GM12878 (cell line): ENCODE measurements at regions not wholly inside any gene's neighbourhood (a gene's known extent, or its start where the extent isn't known, plus 50 kb on each side); places are given as distances from the start of the nearest gene placed in this dataset.

Experiments used
- ATAC-seq: fragments of 200-7000 bp; cut with Tn5 transposase; 3 replicates; pipeline ENCODE4 v1.9.1; 2020; ENCODE audit warnings: mild to moderate bottlenecking, moderate library complexity
- BruUV-seq: library from RNA; stranded (reverse); fragments of 400-500 nt; replicated peaks from 2 replicates; lab custom pipeline; 2021; lab: Mats Ljungman, UMichigan
- CTCF ChIA-PET: fragments of 300-600 bp; sonication (Branson Sonifier 250); formaldehyde crosslinking; extraction: SDS; loops from one replicate; lab custom pipeline; 2021; ENCODE audit warnings: inconsistent platforms; lab: Yijun Ruan, JAX
- POLR2A ChIA-PET: fragments of 350-600 bp; formaldehyde crosslinking; extraction: SDS; loops from one replicate; lab custom pipeline; 2021; ENCODE audit warnings: inconsistent platforms; lab: Charles Lee
- RAD21 ChIA-PET: fragments of 300-600 bp; sonication (Branson Sonifier 250); formaldehyde crosslinking; loops from one replicate; lab custom pipeline; 2023; ENCODE audit warnings: antibody characterized with exemption; ENCODE audit not compliant: unreplicated experiment; lab: Charles Lee
- SMC1A ChIA-PET: fragments of 300-600 bp; sonication (Branson Sonifier 250); formaldehyde crosslinking; loops from one replicate; lab custom pipeline; 2023; ENCODE audit not compliant: unreplicated experiment, uncharacterized antibody; lab: Charles Lee
- DNase-seq: peaks from one replicate; pipeline ENCODE4 v3.0.0-alpha.2; 2011; ENCODE audit warnings: low read depth, low spot score
- FAIRE-seq: peaks from 3 replicates; lab custom pipeline; 2011; peaks lifted over from hg19 to GRCh38; lab: Jason Lieb, UNC
- H2AFZ ChIP-seq: 2 replicates; pipeline ENCODE4 v1.6.0; 2011; ENCODE audit warnings: low read depth, low read length, control low read depth; ENCODE audit not compliant: control insufficient read depth
- H3K27ac ChIP-seq: 2 replicates; pipeline ENCODE4 v1.5.1; 2011; ENCODE audit warnings: control low read depth; ENCODE audit not compliant: control insufficient read depth, insufficient read depth
- H3K27me3 ChIP-seq, 2 experiments: replicated peaks in 1 of 2; 2 replicates each; pipeline versions ENCODE4 v1.6.0 to v1.6.1; 2011; ENCODE audit warnings: low read length in 1 of 2; ENCODE audit not compliant: control insufficient read depth in 2 of 2, insufficient read depth in 2 of 2
- H3K36me3 ChIP-seq, 2 experiments: 2 replicates each; pipeline ENCODE4 v1.5.1; 2011; ENCODE audit warnings: low read length in 1 of 2; ENCODE audit not compliant: control insufficient read depth in 2 of 2, insufficient read depth in 2 of 2
- H3K4me1 ChIP-seq: 2 replicates; pipeline ENCODE4 v1.6.1; 2011; ENCODE audit warnings: mild to moderate bottlenecking, low read length, moderate library complexity, mixed read lengths; ENCODE audit not compliant: control insufficient read depth, insufficient read depth
- H3K4me2 ChIP-seq: 2 replicates; pipeline ENCODE4 v1.6.0; 2011; ENCODE audit warnings: control low read depth; ENCODE audit not compliant: control insufficient read depth, insufficient read depth
- H3K4me3 ChIP-seq: fragments of 200-600 bp; sonication (generic); 2 replicates; pipeline ENCODE4 v1.5.1; 2016
- H3K79me2 ChIP-seq: 2 replicates; pipeline ENCODE4 v1.6.0; 2011; ENCODE audit warnings: low read length; ENCODE audit not compliant: control insufficient read depth, insufficient read depth
- H3K9ac ChIP-seq: 2 replicates; pipeline ENCODE4 v1.8.0; 2011; ENCODE audit warnings: low read length, control low read depth, mixed read lengths; ENCODE audit not compliant: control insufficient read depth, insufficient read depth
- H3K9me3 ChIP-seq: replicated peaks from 3 replicates; pipeline ENCODE4 v1.5.1; 2011; ENCODE audit warnings: mild to moderate bottlenecking, low read length; ENCODE audit not compliant: control insufficient read depth, insufficient read depth
- H4K20me1 ChIP-seq: 2 replicates; pipeline ENCODE4 v1.6.0; 2011; ENCODE audit not compliant: control insufficient read depth, insufficient read depth
- BACH1 ChIP-seq: fragments of 450-650 bp; IDR thresholded peaks from 2 replicates; pipeline ENCODE4 v1.6.1; 2017; ENCODE audit warnings: mild to moderate bottlenecking, borderline replicate concordance
- EP300 ChIP-seq, 2 experiments: fragments of 150-350 bp in 1 of 2; IDR thresholded peaks; 2 replicates each; pipeline ENCODE4 v1.6.1; 2011 to 2012; ENCODE audit warnings: low read depth in 2 of 2, low read length in 2 of 2, borderline replicate concordance in 1 of 2, improper control_type of control experiment in 1 of 2, inconsistent platforms in 1 of 2; ENCODE audit not compliant: control insufficient read depth in 1 of 2
- KDM1A ChIP-seq: fragments of 200-600 bp; sonication (generic); IDR thresholded peaks from 2 replicates; pipeline ENCODE4 v1.6.1; 2016; ENCODE audit warnings: borderline replicate concordance
- PAX5 ChIP-seq: IDR thresholded peaks from 2 replicates; pipeline ENCODE4 v1.6.1; 2011; ENCODE audit warnings: low read depth, low read length, borderline replicate concordance
- POLR2A ChIP-seq: IDR thresholded peaks from 2 replicates; pipeline ENCODE4 v1.6.1; 2011; ENCODE audit warnings: low read depth, mild to moderate bottlenecking, low read length
- SMAD5 ChIP-seq: IDR thresholded peaks from 2 replicates; pipeline ENCODE4 v1.6.1; 2016; ENCODE audit warnings: antibody characterized with exemption, low read depth
- WGBS: methylation state at CpG from one replicate; pipeline ENCODE4 v1.1.6; 2016; ENCODE audit warnings: low lambda C conversion rate; ENCODE audit not compliant: insufficient replicate concordance, insufficient coverage; ENCODE audit errors: missing lambda C conversion rate; 5-methylcytosine and 5-hydroxymethylcytosine counted together
- in situ Hi-C: fragments of 300-500 bp; cut with MboI; formaldehyde crosslinking; loops from 9 replicates; pipeline ENCODE4 v1.14.3; 2018; ENCODE audit warnings: mixed read lengths
- intact Hi-C: fragments of 100-400 bp; cut with micrococcal nuclease; formaldehyde crosslinking; loops from one replicate; pipeline ENCODE4 v1.14.2; 2022; ENCODE audit not compliant: unreplicated experiment
- TF ChIP-seq, protein P1 (sequence below): fragments of 450-650 bp; IDR thresholded peaks from 2 replicates; pipeline ENCODE4 v1.6.1; 2018; ENCODE audit warnings: mild to moderate bottlenecking, low read depth, moderate library complexity; ENCODE audit not compliant: partially characterized antibody
- TF ChIP-seq, protein P2 (sequence below): IDR thresholded peaks from 2 replicates; pipeline ENCODE4 v1.6.1; 2011; ENCODE audit warnings: low read depth, mild to moderate bottlenecking, low read length, moderate library complexity, borderline replicate concordance; ENCODE audit errors: extremely low read depth
- TF ChIP-seq, protein P3 (sequence below): fragments of 450-650 bp; IDR thresholded peaks from 2 replicates; pipeline ENCODE4 v1.6.1; 2016; ENCODE audit warnings: mild to moderate bottlenecking, moderate library complexity, borderline replicate concordance

DNA sequence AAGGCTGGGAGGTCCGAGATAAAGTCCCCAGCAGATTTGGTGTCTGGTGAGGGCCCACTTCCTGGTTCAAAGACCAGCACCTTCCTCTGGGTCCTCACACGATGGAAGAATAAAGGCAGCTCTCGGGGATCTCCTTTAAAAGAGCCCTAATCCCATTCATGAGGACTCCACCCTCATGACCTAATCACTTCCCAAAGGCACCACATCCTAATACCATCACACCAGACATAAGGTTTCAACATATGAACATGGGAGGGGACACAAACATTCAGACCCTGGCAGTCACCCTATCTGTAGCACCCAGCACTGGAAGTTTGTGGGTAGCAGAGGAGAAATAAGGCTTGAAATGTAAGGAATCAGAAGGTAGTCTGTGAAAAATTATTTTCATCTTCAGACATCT, 112.9 kb upstream of the NOCT start:
- no peak overlapping the region for H3K9ac ChIP-seq
- no peaks in the 10 kb centered on the region for H3K27me3 ChIP-seq
- no peaks in the 10 kb centered on the region for H3K36me3 ChIP-seq
- CTCF ChIA-PET = no interaction called here
- ATAC-seq (no peak), DNase-seq (no peak), FAIRE-seq (no peak)
- POLR2A ChIA-PET = no interaction called here
- H3K9me3 ChIP-seq = no peaks in the 10 kb centered on the region
- no peak overlapping the region for H2AFZ ChIP-seq
- WGBS = 23% methylated on average over 3 of the region's 3 CpGs
- H3K79me2 ChIP-seq = no peaks in the 10 kb centered on the region
- H3K4me2 ChIP-seq = no peak overlapping the region
- no peaks in the 10 kb centered on the region for H3K4me1 ChIP-seq
- no TSS peak for BruUV-seq
- RAD21 ChIA-PET = no interaction called here
- no peak overlapping the region for H3K4me3 ChIP-seq
- H3K27ac ChIP-seq = no peak overlapping the region
- SMC1A ChIA-PET = no interaction called here
- H4K20me1 ChIP-seq = no peaks in the 10 kb centered on the region
- in situ Hi-C loops (no loop called here), intact Hi-C loops (no loop called here)
- no peak for TF ChIP-seq BACH1
- TF ChIP-seq EP300 (IDR thresholded peaks at IDR 0.05; ENCODE audit: borderline replicate concordance in 1 of 2, control insufficient read depth in 1 of 2, low read depth in 2 of 2, low read length in 2 of 2) = no peak
- TF ChIP-seq POLR2A = no peak
- no peak for TF ChIP-seq KDM1A
- TF ChIP-seq, protein P1, sequence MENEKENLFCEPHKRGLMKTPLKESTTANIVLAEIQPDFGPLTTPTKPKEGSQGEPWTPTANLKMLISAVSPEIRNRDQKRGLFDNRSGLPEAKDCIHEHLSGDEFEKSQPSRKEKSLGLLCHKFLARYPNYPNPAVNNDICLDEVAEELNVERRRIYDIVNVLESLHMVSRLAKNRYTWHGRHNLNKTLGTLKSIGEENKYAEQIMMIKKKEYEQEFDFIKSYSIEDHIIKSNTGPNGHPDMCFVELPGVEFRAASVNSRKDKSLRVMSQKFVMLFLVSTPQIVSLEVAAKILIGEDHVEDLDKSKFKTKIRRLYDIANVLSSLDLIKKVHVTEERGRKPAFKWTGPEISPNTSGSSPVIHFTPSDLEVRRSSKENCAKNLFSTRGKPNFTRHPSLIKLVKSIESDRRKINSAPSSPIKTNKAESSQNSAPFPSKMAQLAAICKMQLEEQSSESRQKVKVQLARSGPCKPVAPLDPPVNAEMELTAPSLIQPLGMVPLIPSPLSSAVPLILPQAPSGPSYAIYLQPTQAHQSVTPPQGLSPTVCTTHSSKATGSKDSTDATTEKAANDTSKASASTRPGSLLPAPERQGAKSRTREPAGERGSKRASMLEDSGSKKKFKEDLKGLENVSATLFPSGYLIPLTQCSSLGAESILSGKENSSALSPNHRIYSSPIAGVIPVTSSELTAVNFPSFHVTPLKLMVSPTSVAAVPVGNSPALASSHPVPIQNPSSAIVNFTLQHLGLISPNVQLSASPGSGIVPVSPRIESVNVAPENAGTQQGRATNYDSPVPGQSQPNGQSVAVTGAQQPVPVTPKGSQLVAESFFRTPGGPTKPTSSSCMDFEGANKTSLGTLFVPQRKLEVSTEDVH = no peak
- TF ChIP-seq, protein P2, sequence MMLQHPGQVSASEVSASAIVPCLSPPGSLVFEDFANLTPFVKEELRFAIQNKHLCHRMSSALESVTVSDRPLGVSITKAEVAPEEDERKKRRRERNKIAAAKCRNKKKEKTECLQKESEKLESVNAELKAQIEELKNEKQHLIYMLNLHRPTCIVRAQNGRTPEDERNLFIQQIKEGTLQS = no peak
- TF ChIP-seq, protein P3, sequence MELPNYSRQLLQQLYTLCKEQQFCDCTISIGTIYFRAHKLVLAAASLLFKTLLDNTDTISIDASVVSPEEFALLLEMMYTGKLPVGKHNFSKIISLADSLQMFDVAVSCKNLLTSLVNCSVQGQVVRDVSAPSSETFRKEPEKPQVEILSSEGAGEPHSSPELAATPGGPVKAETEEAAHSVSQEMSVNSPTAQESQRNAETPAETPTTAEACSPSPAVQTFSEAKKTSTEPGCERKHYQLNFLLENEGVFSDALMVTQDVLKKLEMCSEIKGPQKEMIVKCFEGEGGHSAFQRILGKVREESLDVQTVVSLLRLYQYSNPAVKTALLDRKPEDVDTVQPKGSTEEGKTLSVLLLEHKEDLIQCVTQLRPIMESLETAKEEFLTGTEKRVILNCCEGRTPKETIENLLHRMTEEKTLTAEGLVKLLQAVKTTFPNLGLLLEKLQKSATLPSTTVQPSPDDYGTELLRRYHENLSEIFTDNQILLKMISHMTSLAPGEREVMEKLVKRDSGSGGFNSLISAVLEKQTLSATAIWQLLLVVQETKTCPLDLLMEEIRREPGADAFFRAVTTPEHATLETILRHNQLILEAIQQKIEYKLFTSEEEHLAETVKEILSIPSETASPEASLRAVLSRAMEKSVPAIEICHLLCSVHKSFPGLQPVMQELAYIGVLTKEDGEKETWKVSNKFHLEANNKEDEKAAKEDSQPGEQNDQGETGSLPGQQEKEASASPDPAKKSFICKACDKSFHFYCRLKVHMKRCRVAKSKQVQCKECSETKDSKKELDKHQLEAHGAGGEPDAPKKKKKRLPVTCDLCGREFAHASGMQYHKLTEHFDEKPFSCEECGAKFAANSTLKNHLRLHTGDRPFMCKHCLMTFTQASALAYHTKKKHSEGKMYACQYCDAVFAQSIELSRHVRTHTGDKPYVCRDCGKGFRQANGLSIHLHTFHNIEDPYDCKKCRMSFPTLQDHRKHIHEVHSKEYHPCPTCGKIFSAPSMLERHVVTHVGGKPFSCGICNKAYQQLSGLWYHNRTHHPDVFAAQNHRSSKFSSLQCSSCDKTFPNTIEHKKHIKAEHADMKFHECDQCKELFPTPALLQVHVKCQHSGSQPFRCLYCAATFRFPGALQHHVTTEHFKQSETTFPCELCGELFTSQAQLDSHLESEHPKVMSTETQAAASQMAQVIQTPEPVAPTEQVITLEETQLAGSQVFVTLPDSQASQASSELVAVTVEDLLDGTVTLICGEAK = no peak
- no peak for TF ChIP-seq SMAD5
- no peak for TF ChIP-seq PAX5
